ENCODE measurements at regions not wholly inside any gene's neighbourhood (a gene's known extent, or its start where the extent isn't known, plus 50 kb on each side); places are given as distances from the start of the nearest gene placed in this dataset.

DNA sequence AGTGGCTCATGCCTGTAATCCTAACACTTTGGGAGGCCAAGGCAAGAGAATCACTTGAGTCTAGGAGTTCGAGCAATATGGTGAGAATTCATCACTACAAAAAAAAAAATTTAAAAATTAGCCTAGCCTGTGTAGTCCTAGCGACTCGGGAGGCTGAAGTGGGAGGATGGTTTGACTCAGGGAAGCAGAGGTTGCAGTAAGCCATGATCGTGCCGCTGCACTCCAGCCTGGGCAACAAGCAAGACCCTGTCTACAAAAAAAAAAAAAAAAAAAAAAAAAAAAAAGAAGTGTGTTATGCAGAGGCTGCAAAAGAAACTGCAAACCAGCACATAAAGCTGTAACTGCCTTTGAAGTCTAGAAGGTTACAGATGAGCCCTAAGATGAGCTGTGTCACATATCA is 116.9 kb upstream of the SLC1A3 start:
- no peak for DNase-seq (ENCODE audit: extremely low spot score)
- TF ChIP-seq CTCF (IDR thresholded peaks at IDR 0.05; ENCODE audit: control extremely low read depth, extremely low read depth, low read depth, missing control alignments) = no peak
- CTCF ChIA-PET = no interaction called here
- POLR2A ChIA-PET = no interaction called here

DNA sequence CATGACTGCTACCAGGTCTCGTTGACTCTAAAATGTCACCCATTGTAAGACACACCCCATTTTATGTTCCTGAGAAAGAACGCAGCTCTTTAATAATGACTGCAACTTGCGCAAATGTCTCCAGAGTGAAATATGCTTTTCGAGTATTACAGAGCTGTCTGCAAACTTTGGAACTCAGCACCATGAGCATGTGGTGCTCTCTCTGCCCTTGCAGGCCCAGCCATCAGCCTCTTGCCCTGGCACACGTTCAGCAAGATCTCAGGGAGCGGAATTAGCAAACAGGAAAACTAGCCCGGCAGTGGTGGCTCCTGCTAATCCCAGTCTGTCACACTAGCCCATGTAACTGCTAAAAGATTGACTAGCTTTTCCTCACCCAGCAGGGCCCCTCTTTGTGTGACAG is 114.5 kb upstream of the SLC1A3 start:
- ChIA-PET POLR2A (no interaction called here), CTCF (interaction anchor here (0.8 to 0.9 kb wide), 2 partner anchors 73 to 77 kb away, joined by 3 read pairs; no protein-coding TSS in a partner anchor)
- no peak for TF ChIP-seq CTCF (IDR thresholded peaks at IDR 0.05; ENCODE audit: control extremely low read depth, extremely low read depth, low read depth, missing control alignments)
- no peak for DNase-seq (ENCODE audit: extremely low spot score)

DNA sequence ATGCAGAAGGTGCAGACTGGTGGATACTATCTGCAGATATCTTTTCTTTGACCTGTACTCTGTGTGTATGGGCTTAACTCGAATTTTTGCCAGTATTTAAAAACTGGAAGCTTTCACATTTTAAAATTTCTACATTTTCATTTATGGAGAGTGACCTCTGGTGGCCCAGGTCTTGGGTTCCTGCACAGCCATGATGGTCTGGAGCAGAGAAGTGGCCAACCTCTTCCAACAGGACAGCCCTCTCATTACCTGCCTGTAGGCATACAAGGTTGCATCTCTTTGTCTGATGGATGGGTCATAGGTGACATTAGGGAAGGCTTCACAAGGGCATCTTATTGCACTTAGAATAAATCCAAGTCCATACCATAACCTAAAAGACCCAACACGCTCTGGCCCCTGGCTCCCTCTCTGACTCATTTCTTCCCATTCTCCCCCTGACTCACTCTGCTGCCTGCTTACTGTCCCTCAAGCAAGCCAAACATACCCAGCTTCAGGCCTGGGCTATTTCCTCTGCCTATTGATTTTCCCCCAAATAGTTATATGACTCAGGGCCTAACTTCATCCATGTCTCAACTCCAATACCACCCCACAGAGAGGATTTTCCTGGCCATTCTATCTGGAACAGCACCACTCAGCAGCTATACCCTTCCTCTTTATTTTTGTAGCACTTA is 113.3 kb upstream of the SLC1A3 start:
- ChIA-PET POLR2A (no interaction called here), CTCF (interaction anchor here (1.1 kb wide), 1 partner anchor 12 kb away, joined by 3 read pairs; no protein-coding TSS in a partner anchor)
- TF ChIP-seq CTCF (IDR thresholded peaks at IDR 0.05; ENCODE audit: control extremely low read depth, extremely low read depth, low read depth, missing control alignments) = no peak
- DNase-seq (ENCODE audit: extremely low spot score) = no peak

DNA sequence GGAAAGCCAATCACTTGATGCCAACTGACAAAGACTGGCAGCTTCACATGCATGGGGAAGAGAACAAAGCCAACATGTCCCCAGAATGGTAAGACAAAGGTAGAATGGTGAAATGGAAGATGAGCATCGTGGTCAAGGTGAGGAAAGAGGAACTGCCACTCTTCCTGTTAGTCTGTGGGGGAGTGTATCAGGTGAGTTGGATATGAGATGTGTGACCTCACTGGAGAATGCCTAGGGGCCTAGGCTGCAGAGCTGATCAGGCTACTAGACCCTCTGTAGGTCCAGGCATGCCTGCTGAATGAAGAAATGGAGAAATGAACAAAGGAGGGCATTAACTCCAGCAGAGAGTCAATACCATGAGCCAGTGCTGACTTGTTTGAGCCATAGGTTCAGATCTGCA is 112.4 kb upstream of the SLC1A3 start:
- no peak for DNase-seq (ENCODE audit: extremely low spot score)
- ChIA-PET POLR2A (no interaction called here), CTCF (interaction anchor here (1.1 kb wide), 1 partner anchor 13 kb away, joined by 3 read pairs; no protein-coding TSS in a partner anchor)
- TF ChIP-seq CTCF (IDR thresholded peaks at IDR 0.05; ENCODE audit: control extremely low read depth, extremely low read depth, low read depth, missing control alignments) = no peak

DNA sequence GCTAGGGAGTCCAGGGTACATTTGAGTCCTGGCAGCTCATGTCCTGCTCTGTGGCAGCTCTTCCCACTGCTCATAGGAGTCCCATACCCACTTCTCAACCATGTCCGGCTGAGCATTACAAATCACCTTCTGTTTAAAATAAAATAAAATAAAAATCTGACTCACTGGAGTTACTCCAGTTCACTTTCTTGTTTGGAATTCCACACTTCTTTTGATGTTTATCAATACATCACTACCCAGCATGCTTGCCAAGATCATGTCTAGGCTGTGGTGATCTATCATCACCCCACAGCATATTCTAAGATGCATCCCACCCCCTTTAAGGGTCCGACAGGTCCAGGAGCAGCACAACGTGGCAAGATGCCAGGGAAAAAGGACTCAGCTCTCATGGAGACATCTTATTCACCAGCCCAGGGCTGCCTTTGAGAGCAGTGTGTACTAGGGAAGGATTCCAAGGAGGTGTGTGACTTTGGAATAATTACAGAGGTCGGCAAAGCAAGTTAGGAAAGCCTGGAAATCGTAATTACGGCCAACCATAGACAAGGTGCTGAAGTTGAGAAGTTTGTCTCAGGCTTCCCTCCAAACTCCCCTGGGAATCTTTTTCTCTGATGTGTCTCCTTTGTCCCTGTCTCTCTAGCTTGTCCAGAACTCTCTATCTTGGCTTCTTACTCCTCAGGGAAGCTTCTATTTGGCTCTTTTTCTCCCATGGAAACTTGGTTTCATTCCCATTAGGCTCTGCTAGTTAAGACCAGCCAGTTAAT is 111.4 kb upstream of the SLC1A3 start:
- no peak for DNase-seq (ENCODE audit: extremely low spot score)
- TF ChIP-seq CTCF (IDR thresholded peaks at IDR 0.05; ENCODE audit: control extremely low read depth, extremely low read depth, low read depth, missing control alignments) = no peak
- ChIA-PET CTCF (interaction anchor here (1.0 to 1.1 kb wide), 2 partner anchors 9 to 11 kb away, joined by 3 to 5 read pairs; no protein-coding TSS in a partner anchor), POLR2A (no interaction called here)

DNA sequence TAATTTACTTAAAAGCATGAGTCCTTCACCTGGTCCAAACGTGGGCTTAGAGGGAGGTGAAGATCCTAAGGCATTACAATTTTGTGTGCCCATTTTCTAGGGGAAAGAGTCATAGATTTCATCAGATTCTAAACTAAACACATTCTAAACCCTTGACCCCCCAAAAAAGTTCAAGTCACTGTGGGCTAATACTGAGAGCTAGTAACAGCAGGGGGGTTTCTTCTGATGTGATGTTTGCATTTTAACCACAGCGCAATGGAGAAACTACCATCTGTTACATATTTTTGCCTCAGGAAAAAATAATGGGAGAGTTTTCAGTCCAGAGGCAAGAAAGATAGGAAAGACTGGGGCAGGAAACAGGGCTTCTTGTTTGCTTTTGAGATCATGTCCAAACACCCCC is 110.8 kb upstream of the SLC1A3 start:
- TF ChIP-seq CTCF (IDR thresholded peaks at IDR 0.05; ENCODE audit: control extremely low read depth, extremely low read depth, low read depth, missing control alignments) = no peak
- ChIA-PET POLR2A (no interaction called here), CTCF (interaction anchor here (1.0 to 1.1 kb wide), 2 partner anchors 8 to 10 kb away, joined by 3 to 5 read pairs; no protein-coding TSS in a partner anchor)
- no peak for DNase-seq (ENCODE audit: extremely low spot score)
